ENCODE measurements at regions not wholly inside any gene's neighbourhood (a gene's known extent, or its start where the extent isn't known, plus 50 kb on each side); places are given as distances from the start of the nearest gene placed in this dataset.

- Mint-ChIP-seq H3K9me3 (no peaks in the 10 kb centered on the region; the same call in 2 of the 3 replicates), H3K27me3 (ENCODE audit: insufficient read depth, low read depth, poor library complexity) (no peaks in the 10 kb centered on the region), H3K4me3 (no peak overlapping the region), H3K36me3 (ENCODE audit: low read depth) (no peaks in the 10 kb centered on the region), H3K27ac (no peak overlapping the region), H3K4me1 (peaks cover 17% of the 10 kb centered on the region)
- ATAC-seq (peak; percentile 31; the same call in 1 of the 3 replicates), DNase-seq (ENCODE audit: low spot score) (peak; percentile 8)
- H3K36me3 ChIP-seq (ENCODE audit: insufficient read depth): no peaks in the 10 kb centered on the region
- peaks cover 10% of the 10 kb centered on the region; the same call in 1 of the 2 replicates for H3K4me1 ChIP-seq (ENCODE audit: insufficient read depth)
- H3K4me2 ChIP-seq: no peak overlapping the region
- TF ChIP-seq STAT1 (IDR thresholded peaks at IDR 0.05; ENCODE audit: unreplicated experiment) (no peak), EZH2phosphoT487 (IDR thresholded peaks at IDR 0.05; ENCODE audit: unreplicated experiment) (no peak), POLR2AphosphoS5 (IDR thresholded peaks at IDR 0.05; ENCODE audit: low read depth) (no peak), CREB1 (CRISPR knock-in tag; IDR thresholded peaks at IDR 0.05; ENCODE audit: low read depth) (no peak)
- TF ChIP-seq, protein P1, sequence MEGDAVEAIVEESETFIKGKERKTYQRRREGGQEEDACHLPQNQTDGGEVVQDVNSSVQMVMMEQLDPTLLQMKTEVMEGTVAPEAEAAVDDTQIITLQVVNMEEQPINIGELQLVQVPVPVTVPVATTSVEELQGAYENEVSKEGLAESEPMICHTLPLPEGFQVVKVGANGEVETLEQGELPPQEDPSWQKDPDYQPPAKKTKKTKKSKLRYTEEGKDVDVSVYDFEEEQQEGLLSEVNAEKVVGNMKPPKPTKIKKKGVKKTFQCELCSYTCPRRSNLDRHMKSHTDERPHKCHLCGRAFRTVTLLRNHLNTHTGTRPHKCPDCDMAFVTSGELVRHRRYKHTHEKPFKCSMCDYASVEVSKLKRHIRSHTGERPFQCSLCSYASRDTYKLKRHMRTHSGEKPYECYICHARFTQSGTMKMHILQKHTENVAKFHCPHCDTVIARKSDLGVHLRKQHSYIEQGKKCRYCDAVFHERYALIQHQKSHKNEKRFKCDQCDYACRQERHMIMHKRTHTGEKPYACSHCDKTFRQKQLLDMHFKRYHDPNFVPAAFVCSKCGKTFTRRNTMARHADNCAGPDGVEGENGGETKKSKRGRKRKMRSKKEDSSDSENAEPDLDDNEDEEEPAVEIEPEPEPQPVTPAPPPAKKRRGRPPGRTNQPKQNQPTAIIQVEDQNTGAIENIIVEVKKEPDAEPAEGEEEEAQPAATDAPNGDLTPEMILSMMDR (conservative IDR thresholded peaks at IDR 0.05; ENCODE audit: low read depth in 2 of 2): 0 out of 4 replicates have a peak, but pooled peaks of 1 of the 2 experiments have one; percentile 9
- TF ChIP-seq, protein P2, sequence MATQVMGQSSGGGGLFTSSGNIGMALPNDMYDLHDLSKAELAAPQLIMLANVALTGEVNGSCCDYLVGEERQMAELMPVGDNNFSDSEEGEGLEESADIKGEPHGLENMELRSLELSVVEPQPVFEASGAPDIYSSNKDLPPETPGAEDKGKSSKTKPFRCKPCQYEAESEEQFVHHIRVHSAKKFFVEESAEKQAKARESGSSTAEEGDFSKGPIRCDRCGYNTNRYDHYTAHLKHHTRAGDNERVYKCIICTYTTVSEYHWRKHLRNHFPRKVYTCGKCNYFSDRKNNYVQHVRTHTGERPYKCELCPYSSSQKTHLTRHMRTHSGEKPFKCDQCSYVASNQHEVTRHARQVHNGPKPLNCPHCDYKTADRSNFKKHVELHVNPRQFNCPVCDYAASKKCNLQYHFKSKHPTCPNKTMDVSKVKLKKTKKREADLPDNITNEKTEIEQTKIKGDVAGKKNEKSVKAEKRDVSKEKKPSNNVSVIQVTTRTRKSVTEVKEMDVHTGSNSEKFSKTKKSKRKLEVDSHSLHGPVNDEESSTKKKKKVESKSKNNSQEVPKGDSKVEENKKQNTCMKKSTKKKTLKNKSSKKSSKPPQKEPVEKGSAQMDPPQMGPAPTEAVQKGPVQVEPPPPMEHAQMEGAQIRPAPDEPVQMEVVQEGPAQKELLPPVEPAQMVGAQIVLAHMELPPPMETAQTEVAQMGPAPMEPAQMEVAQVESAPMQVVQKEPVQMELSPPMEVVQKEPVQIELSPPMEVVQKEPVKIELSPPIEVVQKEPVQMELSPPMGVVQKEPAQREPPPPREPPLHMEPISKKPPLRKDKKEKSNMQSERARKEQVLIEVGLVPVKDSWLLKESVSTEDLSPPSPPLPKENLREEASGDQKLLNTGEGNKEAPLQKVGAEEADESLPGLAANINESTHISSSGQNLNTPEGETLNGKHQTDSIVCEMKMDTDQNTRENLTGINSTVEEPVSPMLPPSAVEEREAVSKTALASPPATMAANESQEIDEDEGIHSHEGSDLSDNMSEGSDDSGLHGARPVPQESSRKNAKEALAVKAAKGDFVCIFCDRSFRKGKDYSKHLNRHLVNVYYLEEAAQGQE (IDR thresholded peaks at IDR 0.05; ENCODE audit: unreplicated experiment): no peak
- no peaks in the 10 kb centered on the region for H3K79me2 ChIP-seq (replicated peaks; ENCODE audit: insufficient read depth)
- no peak overlapping the region for H3K4me3 ChIP-seq
- H3K27me3 ChIP-seq (ENCODE audit: insufficient read depth): no peaks in the 10 kb centered on the region
- no peaks in the 10 kb centered on the region for H4K20me1 ChIP-seq (replicated peaks; ENCODE audit: insufficient read depth)
- no peaks in the 10 kb centered on the region for H3F3A ChIP-seq (replicated peaks; ENCODE audit: low read depth)
- no peak overlapping the region for H2AFZ ChIP-seq
- no peaks in the 10 kb centered on the region for H3K9me2 ChIP-seq (ENCODE audit: insufficient read depth)
- H3K27ac ChIP-seq (ENCODE audit: low read depth): no peak overlapping the region
These were observed 994.0 kb upstream of the FLRT2 start for GRCh38 chr14:84535976-84536375.

DNA sequence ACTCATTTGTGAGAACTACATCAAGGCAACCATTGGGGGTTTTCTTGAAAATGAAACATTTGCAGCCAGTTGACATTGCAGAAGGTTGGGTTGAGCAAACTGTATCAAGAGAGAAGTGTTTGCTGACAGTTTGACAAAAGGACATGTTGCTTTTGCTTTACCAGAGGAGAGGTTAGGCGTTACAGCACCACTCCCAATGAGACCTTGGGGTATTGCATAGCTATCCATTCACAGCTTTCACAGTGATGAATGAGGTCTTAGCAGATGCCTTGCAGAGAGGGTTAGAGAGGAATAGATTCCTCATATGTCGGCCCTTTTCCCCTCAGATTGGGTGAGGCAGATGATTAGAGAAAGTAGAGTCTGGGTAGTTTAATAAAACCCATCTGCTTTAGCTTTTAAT is 988.9 kb upstream of the FLRT2 start:
- H3K4me3 Mint-ChIP-seq: no peak overlapping the region
- no peaks in the 10 kb centered on the region for H3F3A ChIP-seq (replicated peaks; ENCODE audit: low read depth)
- no peaks in the 10 kb centered on the region for H4K20me1 ChIP-seq (replicated peaks; ENCODE audit: insufficient read depth)
- no peaks in the 10 kb centered on the region for H3K79me2 ChIP-seq (replicated peaks; ENCODE audit: insufficient read depth)
- H3K4me1 ChIP-seq (ENCODE audit: insufficient read depth): peaks cover 23% of the 10 kb centered on the region
- H3K27me3 Mint-ChIP-seq (ENCODE audit: insufficient read depth, low read depth, poor library complexity): no peaks in the 10 kb centered on the region
- H3K4me2 ChIP-seq: no peak overlapping the region
- H3K36me3 Mint-ChIP-seq (ENCODE audit: low read depth): no peaks in the 10 kb centered on the region
- ATAC-seq (no peak), DNase-seq (ENCODE audit: low spot score) (no peak)
- H3K27me3 ChIP-seq (ENCODE audit: insufficient read depth): no peaks in the 10 kb centered on the region
- no peaks in the 10 kb centered on the region for H3K36me3 ChIP-seq (ENCODE audit: insufficient read depth)
- no peak overlapping the region for H3K27ac ChIP-seq (ENCODE audit: low read depth)
- H3K4me3 ChIP-seq: no peak overlapping the region
- no peaks in the 10 kb centered on the region for H3K9me3 Mint-ChIP-seq
- no peaks in the 10 kb centered on the region for H3K9me2 ChIP-seq (ENCODE audit: insufficient read depth)
- H2AFZ ChIP-seq: no peak overlapping the region
- peaks cover 22% of the 10 kb centered on the region for H3K4me1 Mint-ChIP-seq
- H3K27ac Mint-ChIP-seq: no peak overlapping the region
- TF ChIP-seq, protein P1 (conservative IDR thresholded peaks at IDR 0.05; ENCODE audit: low read depth in 2 of 2): no peak
- TF ChIP-seq ZNF114 (CRISPR knock-in tag; IDR thresholded peaks at IDR 0.05) (no peak), ZNF462 (CRISPR knock-in tag; IDR thresholded peaks at IDR 0.05) (no peak)

Measured in GM23338 (cell line).